SU-DHL-6 (cell line): ENCODE measurements at regions not wholly inside any gene's neighbourhood (a gene's known extent, or its start where the extent isn't known, plus 50 kb on each side); places are given as distances from the start of the nearest gene placed in this dataset.

Experiments
- EZH2phosphoT487 ChIP-seq: fragments of 200-600 bp; sonication (generic), shearing (Covaris generic); conservative IDR thresholded peaks from 2 replicates; pipeline ENCODE4 v1.6.1; 2018; ENCODE audit warnings: mild to moderate bottlenecking, antibody characterized with exemption, low read length, moderate library complexity, mixed read lengths
- TF ChIP-seq, protein P1 (sequence below): fragments of 200-600 bp; sonication (generic); IDR thresholded peaks from one replicate; pipeline ENCODE4 v1.5.1; 2017; ENCODE audit warnings: antibody characterized with exemption, mild to moderate bottlenecking, low read length, moderate library complexity; ENCODE audit not compliant: insufficient read depth, poor library complexity, severe bottlenecking

DNA sequence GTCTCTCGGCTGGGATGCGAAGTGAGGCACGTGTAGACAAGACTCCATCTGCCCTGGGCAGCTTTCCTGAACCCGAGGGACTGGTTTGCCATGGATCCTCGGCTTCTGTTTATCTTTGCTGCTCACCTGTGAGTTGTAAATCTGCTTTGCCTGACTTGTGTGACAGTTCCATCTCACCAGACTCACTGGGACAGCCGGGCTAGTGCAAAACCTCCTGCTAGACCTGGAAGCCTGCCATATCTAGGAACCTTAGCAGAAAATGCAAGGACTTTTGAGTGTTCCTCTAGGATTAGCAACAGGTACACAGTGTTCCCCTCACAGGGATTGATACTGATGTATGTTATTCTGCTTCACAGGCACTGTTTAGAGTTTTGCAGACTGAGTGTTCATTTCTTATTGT lies 218.6 kb downstream of the URB2 start:
- TF ChIP-seq, protein P1, sequence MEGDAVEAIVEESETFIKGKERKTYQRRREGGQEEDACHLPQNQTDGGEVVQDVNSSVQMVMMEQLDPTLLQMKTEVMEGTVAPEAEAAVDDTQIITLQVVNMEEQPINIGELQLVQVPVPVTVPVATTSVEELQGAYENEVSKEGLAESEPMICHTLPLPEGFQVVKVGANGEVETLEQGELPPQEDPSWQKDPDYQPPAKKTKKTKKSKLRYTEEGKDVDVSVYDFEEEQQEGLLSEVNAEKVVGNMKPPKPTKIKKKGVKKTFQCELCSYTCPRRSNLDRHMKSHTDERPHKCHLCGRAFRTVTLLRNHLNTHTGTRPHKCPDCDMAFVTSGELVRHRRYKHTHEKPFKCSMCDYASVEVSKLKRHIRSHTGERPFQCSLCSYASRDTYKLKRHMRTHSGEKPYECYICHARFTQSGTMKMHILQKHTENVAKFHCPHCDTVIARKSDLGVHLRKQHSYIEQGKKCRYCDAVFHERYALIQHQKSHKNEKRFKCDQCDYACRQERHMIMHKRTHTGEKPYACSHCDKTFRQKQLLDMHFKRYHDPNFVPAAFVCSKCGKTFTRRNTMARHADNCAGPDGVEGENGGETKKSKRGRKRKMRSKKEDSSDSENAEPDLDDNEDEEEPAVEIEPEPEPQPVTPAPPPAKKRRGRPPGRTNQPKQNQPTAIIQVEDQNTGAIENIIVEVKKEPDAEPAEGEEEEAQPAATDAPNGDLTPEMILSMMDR = no peak
- no peak for TF ChIP-seq EZH2phosphoT487
